DMS153 treated with DMSO at 0.1 percent for 48 hours (cell line): ENCODE measurements at regions not wholly inside any gene's neighbourhood (a gene's known extent, or its start where the extent isn't known, plus 50 kb on each side); places are given as distances from the start of the nearest gene placed in this dataset.
"Not testable (repeated sequence)": the region's sequence is repeated elsewhere in the genome, so short reads cannot be mapped to it uniquely, and the experiment has no call there.

Experiments
- DNase-seq: peaks from one replicate; lab custom pipeline; 2025; ENCODE audit not compliant: unreplicated experiment; lab: John Stamatoyannopoulos, UW

GRCh38 chr7:68058014-68058413 lies 1061.4 kb downstream of the TYW1 start:
- DNase-seq = no peak

- DNase-seq = no peak
Measured at GRCh38 chr7:68063171-68063570, 1066.5 kb downstream of the TYW1 start.

- no peak for DNase-seq
Measured at GRCh38 chr7:68065581-68065980, 1068.9 kb downstream of the TYW1 start.

- DNase-seq = no peak
Measured at GRCh38 chr7:68067845-68068244, 1071.2 kb downstream of the TYW1 start.

DNA sequence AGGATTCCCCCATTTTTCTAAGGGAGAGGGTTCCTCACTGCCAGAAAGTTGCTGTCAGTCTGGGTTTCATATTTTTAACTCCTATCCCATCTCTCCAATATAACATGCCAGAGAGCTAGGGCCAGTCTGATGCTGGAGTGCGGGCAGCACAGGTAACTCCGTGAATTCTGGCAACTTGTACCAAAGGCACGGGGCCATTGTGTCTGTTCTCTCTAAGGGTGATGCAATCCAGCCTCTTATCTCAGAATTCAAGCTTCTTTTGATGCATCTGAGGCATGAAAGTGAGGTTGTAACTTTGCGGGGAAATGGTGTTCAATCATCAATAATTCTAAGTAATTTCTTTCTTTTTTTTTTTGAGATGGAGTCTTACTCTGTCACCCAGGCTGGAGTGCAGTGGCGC lies 1074.4 kb downstream of the TYW1 start:
- DNase-seq = no peak

DNA sequence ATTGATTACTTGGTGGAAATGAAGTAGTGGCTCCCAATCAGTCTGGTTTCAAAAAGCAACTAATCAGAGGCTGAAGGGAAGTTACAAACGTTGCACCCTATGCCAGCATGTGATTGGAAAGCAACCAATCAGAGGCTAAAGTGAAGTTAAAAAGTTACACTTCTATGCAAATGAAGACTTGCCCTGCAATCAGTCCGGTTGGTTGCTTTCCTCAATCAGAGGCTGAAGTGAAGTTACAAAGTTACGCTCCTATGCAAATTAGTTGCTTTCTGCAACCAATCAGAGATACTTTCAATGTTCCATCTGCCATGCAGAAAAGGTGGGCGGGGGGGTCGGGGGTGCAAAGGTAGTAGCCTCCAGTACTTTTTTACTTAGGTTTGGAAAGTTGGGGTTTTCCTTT lies 1077.1 kb downstream of the TYW1 start:
- no peak for DNase-seq

DNA sequence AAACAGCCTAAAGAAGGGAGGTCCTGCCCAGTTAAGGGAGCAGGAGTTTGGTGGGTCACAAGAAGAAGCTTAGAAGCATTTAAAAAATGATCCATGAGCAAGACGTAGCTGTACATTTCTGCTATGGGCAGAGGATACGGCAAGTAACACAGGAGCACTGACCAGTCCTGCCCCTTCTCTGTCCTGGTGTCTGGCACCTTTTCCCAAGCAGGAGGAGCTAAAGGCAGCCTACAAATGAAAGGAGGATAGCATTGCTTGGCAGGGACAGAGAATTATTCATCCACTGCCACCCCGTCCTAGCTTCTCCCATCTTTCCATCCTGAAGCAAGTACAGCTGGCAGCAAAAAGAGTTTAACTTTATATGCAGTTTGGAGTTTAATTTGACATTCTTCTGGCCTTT lies 1077.6 kb downstream of the TYW1 start:
- DNase-seq = no peak

- peak; percentile 55 for DNase-seq
Measured at GRCh38 chr7:68078157-68078710, 1081.6 kb downstream of the TYW1 start.

- DNase-seq = not testable (repeated sequence)
Measured at GRCh38 chr7:68082066-68082960, 1085.7 kb downstream of the TYW1 start.

DNA sequence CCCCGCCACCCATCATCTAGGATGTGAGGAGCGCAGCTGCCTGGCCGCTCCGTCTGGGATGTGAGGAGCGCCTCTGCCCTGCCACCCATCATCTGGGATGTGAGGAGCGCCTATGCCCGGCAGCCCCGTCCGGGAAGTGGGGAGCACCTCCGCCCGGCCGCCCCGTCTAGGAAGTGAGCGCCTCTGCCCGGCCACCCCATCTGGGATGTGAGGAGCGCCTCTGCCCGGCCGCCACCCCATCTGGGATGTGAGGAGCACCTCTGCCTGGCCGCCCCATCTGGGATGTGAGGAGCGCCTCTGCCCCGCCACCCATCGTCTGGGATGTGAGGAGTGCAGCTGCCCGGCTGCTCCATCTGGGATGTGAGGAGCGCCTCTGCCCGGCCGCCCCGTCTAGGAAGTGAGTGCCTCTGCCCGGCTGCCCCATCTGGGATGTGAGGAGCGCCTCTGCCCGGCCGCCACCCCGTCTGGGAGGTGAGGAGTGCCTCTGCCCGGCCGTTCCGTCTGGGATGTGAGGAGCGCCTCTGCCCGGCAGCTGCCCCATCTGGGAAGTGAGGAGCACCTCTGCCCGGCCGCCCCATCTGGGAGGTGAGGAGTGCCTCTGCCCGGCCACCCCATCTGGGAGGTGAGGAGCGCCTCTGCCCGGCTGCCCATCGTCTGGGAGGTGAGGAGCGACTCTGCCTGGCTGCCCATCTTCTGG lies 1086.5 kb downstream of the TYW1 start:
- DNase-seq = not testable (repeated sequence)

GRCh38 chr7:68087401-68087800 lies 1090.8 kb downstream of the TYW1 start:
- DNase-seq = no peak

- no peak for DNase-seq
Measured at GRCh38 chr7:68088879-68089278, 1092.2 kb downstream of the TYW1 start.

GRCh38 chr7:68090256-68090655 lies 1093.6 kb downstream of the TYW1 start:
- not testable (repeated sequence) for DNase-seq

DNA sequence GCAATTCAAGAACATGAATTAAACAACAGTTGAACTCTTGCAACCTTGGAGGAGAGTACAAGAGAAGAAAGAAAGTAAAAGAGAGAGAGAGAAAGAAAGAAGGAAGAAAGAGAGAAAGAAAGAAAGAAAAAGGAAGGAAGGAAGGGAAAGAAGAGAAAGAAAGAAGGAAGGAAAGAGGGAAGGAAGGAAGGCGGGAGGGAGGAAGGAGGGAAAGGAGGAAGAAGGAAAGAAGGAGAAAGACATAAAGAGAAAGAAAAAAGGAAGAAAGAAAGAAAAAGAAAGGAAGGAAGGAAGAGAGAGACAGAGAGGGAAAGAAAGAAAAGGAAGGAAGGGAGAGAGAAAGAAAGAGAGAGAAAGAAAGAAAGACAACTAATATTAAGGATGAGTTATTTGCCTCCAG lies 1106.7 kb downstream of the TYW1 start:
- no peak for DNase-seq

DNA sequence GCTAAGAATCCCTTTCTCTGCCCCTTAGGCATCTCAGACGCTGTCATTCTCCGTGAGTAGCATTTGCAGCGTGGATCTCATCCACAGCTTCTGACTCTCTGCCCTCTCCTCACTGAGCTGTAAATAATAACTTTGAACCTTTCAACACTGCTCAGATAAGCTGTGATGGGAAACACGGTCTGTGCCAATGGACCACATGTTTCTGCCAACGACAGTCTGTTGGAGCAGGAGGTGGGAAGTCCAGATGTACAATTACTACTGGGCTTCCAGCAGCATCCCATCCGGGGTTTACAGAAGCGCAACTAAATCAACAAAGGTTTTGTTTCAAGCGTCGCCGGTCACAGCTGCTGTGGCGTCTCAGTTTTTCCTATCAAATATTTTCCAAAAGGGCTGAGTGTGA lies 1110.6 kb downstream of the TYW1 start:
- DNase-seq = no peak

GRCh38 chr7:68107968-68108367 lies 1111.3 kb downstream of the TYW1 start:
- DNase-seq = no peak

DNA sequence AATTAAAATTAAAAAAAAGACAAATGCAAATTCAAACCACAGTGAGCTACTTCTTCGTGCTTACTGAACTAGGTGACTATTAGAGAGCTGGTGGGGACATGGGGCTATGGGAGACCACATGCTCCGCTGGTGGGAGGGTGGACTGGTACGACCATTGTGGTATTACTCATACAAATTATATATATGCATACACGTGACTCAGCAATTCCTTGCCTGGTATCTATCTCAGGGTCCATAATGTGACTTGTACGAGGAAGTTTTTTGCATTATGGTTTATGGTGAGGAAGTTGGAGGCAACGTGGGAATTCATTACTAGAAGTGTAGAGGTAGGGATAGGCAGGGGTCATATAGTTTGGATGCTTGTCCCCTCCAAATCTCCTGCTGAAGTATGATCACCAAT lies 1112.7 kb downstream of the TYW1 start:
- DNase-seq = no peak

DNA sequence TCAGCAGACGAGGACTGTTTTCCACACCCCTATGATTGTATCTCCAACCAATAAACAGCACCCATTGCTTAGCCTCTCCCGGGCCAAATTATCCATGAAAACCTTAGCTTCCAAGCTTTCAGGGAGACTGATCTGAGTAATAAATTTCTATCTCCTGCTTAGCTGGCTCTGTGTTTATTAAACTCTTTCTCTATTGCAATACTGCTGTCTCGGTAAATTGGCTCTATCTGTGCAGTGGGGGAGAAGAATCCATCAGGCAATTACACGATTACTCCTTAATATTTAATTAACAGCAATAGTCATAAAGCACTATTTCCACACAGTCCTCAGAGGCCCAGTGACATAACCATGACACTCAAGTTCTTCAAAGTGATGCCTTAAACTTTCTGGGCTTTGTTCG lies 1122.8 kb downstream of the TYW1 start:
- DNase-seq = no peak

GRCh38 chr7:68121056-68121455 lies 1124.4 kb downstream of the TYW1 start:
- no peak for DNase-seq

GRCh38 chr7:68121655-68122054 lies 1125.0 kb downstream of the TYW1 start:
- no peak for DNase-seq

- DNase-seq = no peak
Measured at GRCh38 chr7:68122801-68123200, 1126.2 kb downstream of the TYW1 start.

GRCh38 chr7:68125168-68125567 lies 1128.5 kb downstream of the TYW1 start:
- no peak for DNase-seq
